GM12892 (cell line): ENCODE measurements at regions not wholly inside any gene's neighbourhood (a gene's known extent, or its start where the extent isn't known, plus 50 kb on each side); places are given as distances from the start of the nearest gene placed in this dataset.
"Not testable (repeated sequence)": the region's sequence is repeated elsewhere in the genome, so short reads cannot be mapped to it uniquely, and the experiment has no call there.

ENCODE experiments used
- DNase-seq: peaks from one replicate; pipeline ENCODE4 v3.0.0; 2011; ENCODE audit not compliant: insufficient read length
- FAIRE-seq: peaks from 2 replicates; lab custom pipeline; 2011; peaks lifted over from hg19 to GRCh38; lab: Jason Lieb, UNC
- POLR2A ChIP-seq: IDR thresholded peaks from 2 replicates; pipeline ENCODE4 v1.6.1; 2011; ENCODE audit warnings: low read depth, low read length, control low read depth
- POLR2AphosphoS5 ChIP-seq: IDR thresholded peaks from 2 replicates; pipeline ENCODE4 v1.6.1; 2011; ENCODE audit warnings: low read depth, low read length, control low read depth
- TAF1 ChIP-seq: IDR thresholded peaks from 2 replicates; pipeline ENCODE4 v1.6.1; 2011; ENCODE audit warnings: low read depth, mild to moderate bottlenecking, control low read depth, low read length, borderline replicate concordance

- TF ChIP-seq POLR2AphosphoS5, result no peak
- no peak for TF ChIP-seq POLR2A
- TF ChIP-seq TAF1, result no peak
- FAIRE-seq (no peak), DNase-seq (no peak)
These were observed 152.5 kb upstream of the NTRK2 start for GRCh38 chr9:84517026-84517425.

- FAIRE-seq, result no peak
- DNase-seq, result no peak
- TF ChIP-seq TAF1, result no peak
- no peak for TF ChIP-seq POLR2AphosphoS5
- no peak for TF ChIP-seq POLR2A
These were observed 150.1 kb upstream of the NTRK2 start for GRCh38 chr9:84519413-84519812.

- DNase-seq (no peak), FAIRE-seq (no peak)
- TF ChIP-seq POLR2AphosphoS5, result no peak
- no peak for TF ChIP-seq TAF1
- TF ChIP-seq POLR2A, result no peak
These were observed 148.3 kb upstream of the NTRK2 start for GRCh38 chr9:84521208-84521607.

GRCh38 chr9:84526211-84526610 lies 143.3 kb upstream of the NTRK2 start:
- not testable (repeated sequence) for DNase-seq, FAIRE-seq

GRCh38 chr9:84527060-84527720 lies 142.3 kb upstream of the NTRK2 start:
- FAIRE-seq, result not testable (repeated sequence)

GRCh38 chr9:84535973-84536372 lies 133.6 kb upstream of the NTRK2 start:
- not testable (repeated sequence) for DNase-seq, FAIRE-seq

More at GRCh38 chr9:84527060-84527720, 142.3 kb upstream of the NTRK2 start:
- DNase-seq, result not testable (repeated sequence)

- no peak for DNase-seq
- no peak for FAIRE-seq
- TF ChIP-seq POLR2A, result no peak
- TF ChIP-seq POLR2AphosphoS5, result no peak
- TF ChIP-seq TAF1, result no peak
These were observed 130.7 kb upstream of the NTRK2 start for GRCh38 chr9:84538879-84539278.

- DNase-seq, result no peak
- FAIRE-seq, result no peak
- TF ChIP-seq POLR2A (no peak), TAF1 (no peak), POLR2AphosphoS5 (no peak)
These were observed 127.0 kb upstream of the NTRK2 start for GRCh38 chr9:84542554-84542953.

GRCh38 chr9:84554069-84554664 lies 115.4 kb upstream of the NTRK2 start:
- no peak for DNase-seq
- no peak for TF ChIP-seq TAF1
- no peak for FAIRE-seq

- no peak for TF ChIP-seq POLR2AphosphoS5
- TF ChIP-seq TAF1, result no peak
- no peak for TF ChIP-seq POLR2A
- no peak for DNase-seq
- no peak for FAIRE-seq
These were observed 113.0 kb upstream of the NTRK2 start for GRCh38 chr9:84556556-84556955.

GRCh38 chr9:84557751-84558150 lies 111.8 kb upstream of the NTRK2 start:
- DNase-seq, result no peak
- TF ChIP-seq POLR2AphosphoS5, result no peak
- no peak for FAIRE-seq

GRCh38 chr9:84563691-84564090 lies 105.8 kb upstream of the NTRK2 start:
- DNase-seq (no peak), FAIRE-seq (no peak)
- TF ChIP-seq POLR2A (no peak), POLR2AphosphoS5 (no peak), TAF1 (no peak)

- DNase-seq, result no peak
- no peak for TF ChIP-seq POLR2A
- FAIRE-seq, result no peak
These were observed 101.7 kb upstream of the NTRK2 start for GRCh38 chr9:84567805-84568204.
